ENCODE measurements at regions not wholly inside any gene's neighbourhood (a gene's known extent, or its start where the extent isn't known, plus 50 kb on each side); places are given as distances from the start of the nearest gene placed in this dataset.

- TF ChIP-seq NR1H2 (CRISPR knock-in tag; IDR thresholded peaks at IDR 0.05), result no peak
- TF ChIP-seq SP1 (CRISPR knock-in tag; conservative IDR thresholded peaks at IDR 0.05), result no peak
- no peak for TF ChIP-seq TCF7 (CRISPR knock-in tag; IDR thresholded peaks at IDR 0.05; ENCODE audit: low read depth)
- no peak for TF ChIP-seq USF2 (CRISPR knock-in tag; IDR thresholded peaks at IDR 0.05)
- TF ChIP-seq CTCF (IDR thresholded peaks at IDR 0.05), result no peak
- no peak for TF ChIP-seq STAT6 (CRISPR knock-in tag; conservative IDR thresholded peaks at IDR 0.05; ENCODE audit: low read depth)
- TF ChIP-seq ESRRA (CRISPR knock-in tag; IDR thresholded peaks at IDR 0.05; ENCODE audit: borderline replicate concordance), result no peak
- no peak for TF ChIP-seq MAX (CRISPR knock-in tag; IDR thresholded peaks at IDR 0.05)
These were observed 262.2 kb downstream of the SLC7A11 start for GRCh38 chr4:137979938-137980337.
